HEK293T (cell line): ENCODE measurements at regions not wholly inside any gene's neighbourhood (a gene's known extent, or its start where the extent isn't known, plus 50 kb on each side); places are given as distances from the start of the nearest gene placed in this dataset.

Experiments used
- ARNT ChIP-seq: fragments of 450-650 bp; IDR thresholded peaks from 2 replicates; pipeline ENCODE4 v1.6.1; 2017; ENCODE audit warnings: mild to moderate bottlenecking
- HDGF ChIP-seq: fragments of 450-650 bp; IDR thresholded peaks from 2 replicates; pipeline ENCODE4 v1.6.1; 2017; ENCODE audit warnings: antibody characterized with exemption, borderline replicate concordance
- SP1 ChIP-seq: fragments of 450-650 bp; IDR thresholded peaks from 2 replicates; pipeline ENCODE4 v1.6.1; 2017

DNA sequence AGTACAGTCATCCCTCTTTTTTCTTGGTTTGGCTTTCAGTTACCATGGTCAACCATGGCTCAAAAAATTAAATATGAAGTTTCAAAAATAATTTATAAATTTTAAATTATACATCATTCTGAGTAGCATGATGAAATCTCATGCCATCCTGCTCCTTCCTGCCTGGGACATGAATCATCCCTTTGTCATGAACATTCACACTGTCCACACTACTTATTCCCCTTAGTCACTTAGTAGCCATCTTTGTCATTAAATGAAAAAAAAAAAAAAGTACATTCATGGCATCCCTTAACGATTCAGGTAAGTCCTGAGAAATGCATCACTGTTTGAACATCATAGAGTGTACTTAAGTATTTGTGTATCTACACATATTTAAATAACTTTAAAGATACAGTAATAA, 1046.3 kb downstream of the ROBO2 start:
- TF ChIP-seq HDGF, result no peak
- no peak for TF ChIP-seq SP1
- TF ChIP-seq ARNT, result no peak
